Upper lobe of left lung (tissue), 6 donors: ENCODE measurements at regions not wholly inside any gene's neighbourhood (a gene's known extent, or its start where the extent isn't known, plus 50 kb on each side); places are given as distances from the start of the nearest gene placed in this dataset.
A peak's percentile ranks its signal among the peaks of the same experiment; 100 is the strongest.

Source experiments
- ATAC-seq, 2 donors: fragments of 200-7000 bp; cut with Tn5 transposase; one replicate each; pipeline ENCODE4 v1.9.1; 2022; ENCODE audit warnings: mild to moderate bottlenecking in 2 of 2, moderate library complexity in 2 of 2; ENCODE audit not compliant: low FRiP score in 2 of 2
- DNase-seq, 2 donors: peaks; one replicate each; pipeline ENCODE4 v3.0.0-alpha.2; 2019 to 2020
- H3K27ac ChIP-seq, 4 donors: fragments of 200-600 bp; sonication (generic); one replicate each; pipeline ENCODE4 v1.5.1; 2016 to 2019
- H3K27me3 ChIP-seq, 4 donors: fragments of 200-600 bp; sonication (generic); one replicate each; pipeline ENCODE4 v1.5.1; 2017 to 2019
- H3K36me3 ChIP-seq, 4 donors: fragments of 200-600 bp; sonication (generic); one replicate each; pipeline ENCODE4 v1.5.1; 2016 to 2019
- H3K4me1 ChIP-seq, 4 donors: fragments of 200-600 bp; sonication (generic); one replicate each; pipeline ENCODE4 v1.5.1; 2018 to 2019
- H3K4me3 ChIP-seq, 4 donors: fragments of 200-600 bp; sonication (generic); one replicate each; pipeline ENCODE4 v1.5.1; 2017 to 2019; ENCODE audit warnings: mild to moderate bottlenecking in 2 of 4, moderate library complexity in 1 of 4
- H3K9me3 ChIP-seq, 4 donors: fragments of 200-600 bp; sonication (generic); one replicate each; pipeline ENCODE4 v1.5.1; 2018 to 2019
- CTCF ChIP-seq, 6 experiments: fragments of 450-650 bp in 4 of 6; fragments of 200-600 bp in 2 of 6; sonication (generic) in 2 of 6; IDR thresholded peaks; one replicate each; pipeline ENCODE4 v1.5.1; 2016 to 2019; ENCODE audit warnings: antibody characterized with exemption in 6 of 6
- EP300 ChIP-seq, 4 donors: sonication (generic); formaldehyde crosslinking; IDR thresholded peaks; one replicate each; pipeline ENCODE4 v1.5.1; 2017; ENCODE audit warnings: antibody characterized with exemption in 4 of 4, control low read depth in 2 of 4
- POLR2A ChIP-seq, 4 donors: fragments of 450-650 bp; IDR thresholded peaks; one replicate each; pipeline ENCODE4 v1.5.1; 2016 to 2017; ENCODE audit warnings: antibody characterized with exemption in 4 of 4, mild to moderate bottlenecking in 2 of 4
- POLR2AphosphoS5 ChIP-seq, 2 donors: sonication (generic); formaldehyde crosslinking; IDR thresholded peaks; one replicate each; pipeline ENCODE4 v1.5.1; 2017; ENCODE audit warnings: antibody characterized with exemption in 2 of 2
- WGBS, 2 donors: methylation state at CpG; one replicate each; pipeline ENCODE4 v1.1.5; 2017 to 2018; 5-methylcytosine and 5-hydroxymethylcytosine counted together
- donor health status: DM: no; HTN: no; CAD: no; lungs with moderate emphysema.
- donor health status: DM: no; HTN: yes; CAD: no; lungs with severe emphysema.

DNA sequence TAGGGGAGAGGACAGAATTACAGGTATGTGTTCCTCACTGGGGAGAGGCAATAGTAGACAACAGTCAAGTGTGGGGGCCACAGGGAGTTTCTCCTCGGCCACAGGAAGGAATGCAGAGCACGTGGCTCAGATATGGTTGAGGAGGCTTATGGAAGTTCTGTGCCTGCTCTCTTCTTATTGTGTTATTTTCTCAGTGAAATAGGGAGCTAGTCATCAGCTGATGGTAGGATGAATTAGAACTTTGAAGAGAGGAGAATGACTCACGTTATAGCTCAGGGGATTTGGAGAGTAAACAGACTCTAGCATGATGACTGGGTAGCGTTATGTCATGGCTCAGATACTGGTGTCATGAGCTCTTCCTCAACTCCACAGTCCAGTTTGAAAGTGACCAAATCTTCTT is 308.3 kb upstream of the IGFBP3 start:
- no peaks in the 10 kb centered on the region for H3K36me3 ChIP-seq
- H3K27me3 ChIP-seq, result no peaks in the 10 kb centered on the region
- TF ChIP-seq POLR2A (IDR thresholded peaks at IDR 0.05) (no peak), POLR2AphosphoS5 (IDR thresholded peaks at IDR 0.05) (no peak), CTCF (IDR thresholded peaks at IDR 0.05) (no peak), EP300 (IDR thresholded peaks at IDR 0.05) (no peak)
- H3K4me1 ChIP-seq, result no peaks in the 10 kb centered on the region
- H3K9me3 ChIP-seq, result no peaks in the 10 kb centered on the region
- H3K4me3 ChIP-seq, result no peak overlapping the region
- H3K27ac ChIP-seq, result no peak overlapping the region
- 70 to 81% methylated on average over 4 of the region's 4 CpGs for WGBS, 2 donors
- no peak for DNase-seq
- peak in 1 of 2 donors; percentile 87 for ATAC-seq

DNA sequence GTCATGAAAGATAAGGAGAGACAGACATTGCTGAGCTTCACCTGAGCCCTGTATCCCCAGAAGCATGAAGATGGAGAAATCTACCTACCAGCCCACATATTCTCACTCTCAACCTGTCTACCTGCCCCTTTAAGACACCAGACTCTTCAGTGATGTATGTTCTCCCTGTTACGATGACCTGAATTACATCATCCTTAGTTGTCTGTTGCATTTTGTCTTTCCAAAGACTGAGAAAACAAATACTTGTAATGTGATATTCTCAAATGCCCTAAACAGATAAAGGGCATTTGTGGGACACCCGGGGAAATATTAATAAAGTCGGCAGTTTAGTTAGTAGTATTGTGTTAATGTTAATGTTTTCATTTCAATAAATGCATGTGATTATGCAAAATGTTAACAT is 305.8 kb upstream of the IGFBP3 start:
- Histone ChIP-seq H3K27ac (no peak overlapping the region), H3K4me3 (no peak overlapping the region), H3K36me3 (no peaks in the 10 kb centered on the region), H3K4me1 (no peaks in the 10 kb centered on the region), H3K27me3 (no peaks in the 10 kb centered on the region), H3K9me3 (no peaks in the 10 kb centered on the region)
- DNase-seq, result no peak
- ATAC-seq, result peak in 1 of 2 donors; percentile 37
- 78 to 84% methylated on average over 3 of the region's 3 CpGs for WGBS, 2 donors
- TF ChIP-seq EP300 (IDR thresholded peaks at IDR 0.05), result no peak
- TF ChIP-seq POLR2A (IDR thresholded peaks at IDR 0.05), result no peak
- TF ChIP-seq POLR2AphosphoS5 (IDR thresholded peaks at IDR 0.05), result no peak

DNA sequence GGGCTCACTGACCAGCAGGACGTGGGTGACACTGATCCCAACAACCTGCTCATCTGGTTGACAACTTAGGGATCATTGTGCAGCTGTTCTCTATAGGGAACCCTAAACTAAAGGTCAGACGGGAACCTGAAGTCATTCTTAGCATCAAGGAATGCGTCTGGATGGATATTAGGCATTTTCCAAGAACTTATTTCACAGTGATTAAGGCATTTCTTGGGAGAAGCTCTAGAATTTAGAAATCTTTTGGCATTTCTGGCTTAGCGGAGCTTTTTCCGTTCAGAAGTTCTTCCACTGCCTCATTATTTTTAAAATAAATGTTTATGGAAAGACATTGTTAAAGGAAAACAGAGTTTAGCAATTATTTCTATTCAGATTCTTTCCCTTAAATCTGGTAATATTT is 303.3 kb upstream of the IGFBP3 start:
- H3K27me3 ChIP-seq, result no peaks in the 10 kb centered on the region
- 64 to 73% methylated on average over 5 of the region's 5 CpGs for WGBS, 2 donors
- TF ChIP-seq CTCF (IDR thresholded peaks at IDR 0.05) (no peak), POLR2AphosphoS5 (IDR thresholded peaks at IDR 0.05) (no peak), POLR2A (IDR thresholded peaks at IDR 0.05) (no peak), EP300 (IDR thresholded peaks at IDR 0.05) (no peak)
- no peak overlapping the region for H3K4me3 ChIP-seq
- H3K9me3 ChIP-seq, result no peaks in the 10 kb centered on the region
- no peaks in the 10 kb centered on the region for H3K36me3 ChIP-seq
- H3K27ac ChIP-seq, result no peak overlapping the region
- ATAC-seq (no peak), DNase-seq (no peak)
- H3K4me1 ChIP-seq, result no peaks in the 10 kb centered on the region

DNA sequence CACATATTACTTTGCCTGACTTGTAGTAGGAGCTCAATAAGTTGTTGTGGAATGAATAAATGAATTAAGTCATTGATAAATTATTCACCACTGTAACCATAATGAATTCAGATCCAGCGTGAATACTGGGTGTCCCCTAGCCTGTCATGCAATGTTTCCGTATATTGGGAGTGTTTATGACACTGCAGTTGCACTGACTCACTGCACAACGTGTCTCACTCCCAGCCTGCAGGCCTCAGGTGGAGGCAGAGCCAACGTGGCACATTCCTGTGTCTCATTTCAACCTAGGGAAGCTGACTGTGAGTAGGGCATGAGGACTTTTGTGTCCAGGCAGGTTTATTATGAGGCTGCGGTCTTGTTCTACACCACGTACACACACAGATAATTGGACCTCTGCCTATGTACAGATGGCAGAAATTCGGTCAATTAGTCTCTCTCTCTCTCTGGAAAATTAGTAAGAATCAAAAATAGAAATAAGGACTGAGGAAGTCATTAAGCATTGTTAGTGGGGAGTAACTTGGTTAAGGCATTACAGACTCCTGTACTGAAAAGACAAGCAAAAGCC is 299.1 kb upstream of the IGFBP3 start:
- H3K27ac ChIP-seq, result no peak overlapping the region
- TF ChIP-seq POLR2AphosphoS5 (IDR thresholded peaks at IDR 0.05) (no peak), EP300 (IDR thresholded peaks at IDR 0.05) (no peak), POLR2A (IDR thresholded peaks at IDR 0.05) (no peak)
- no peaks in the 10 kb centered on the region for H3K36me3 ChIP-seq
- ATAC-seq (no peak), DNase-seq (no peak)
- no peak overlapping the region for H3K4me3 ChIP-seq
- no peaks in the 10 kb centered on the region for H3K4me1 ChIP-seq
- no peaks in the 10 kb centered on the region for H3K27me3 ChIP-seq
- H3K9me3 ChIP-seq, result no peaks in the 10 kb centered on the region
- 77 to 81% methylated on average over 7 of the region's 7 CpGs for WGBS, 2 donors

GRCh38 chr7:46218461-46219200 is 297.6 kb upstream of the IGFBP3 start:
- DNase-seq, result no peak
- no peak for TF ChIP-seq POLR2A (IDR thresholded peaks at IDR 0.05)
- TF ChIP-seq EP300 (IDR thresholded peaks at IDR 0.05), result no peak
- no peak for TF ChIP-seq CTCF (IDR thresholded peaks at IDR 0.05)
- TF ChIP-seq POLR2AphosphoS5 (IDR thresholded peaks at IDR 0.05), result no peak
- Histone ChIP-seq H3K4me3 (no peak overlapping the region), H3K9me3 (no peaks in the 10 kb centered on the region), H3K27me3 (no peaks in the 10 kb centered on the region), H3K36me3 (no peaks in the 10 kb centered on the region), H3K27ac (no peak overlapping the region), H3K4me1 (no peaks in the 10 kb centered on the region)
- no peak for ATAC-seq
- WGBS, 2 donors, result 62 to 83% methylated on average over 9 of the region's 9 CpGs
